SK-N-MC (cell line): ENCODE measurements at regions not wholly inside any gene's neighbourhood (a gene's known extent, or its start where the extent isn't known, plus 50 kb on each side); places are given as distances from the start of the nearest gene placed in this dataset.
A peak's percentile ranks its signal among the peaks of the same experiment; 100 is the strongest.

Experiments
- DNase-seq: peaks from one replicate; pipeline ENCODE4 v3.0.0-alpha.2; 2011; ENCODE audit warnings: low read depth, low spot score
- H3K27ac ChIP-seq: fragments of 200-600 bp; sonication (generic); 2 replicates; pipeline ENCODE4 v1.5.1; 2016; ENCODE audit warnings: mixed run types
- H3K36me3 ChIP-seq: fragments of 200-600 bp; sonication (generic); 2 replicates; pipeline ENCODE4 v1.6.1; 2017; ENCODE audit warnings: antibody characterized with exemption, low read length, mixed read lengths; ENCODE audit not compliant: insufficient read depth
- H3K4me3 ChIP-seq: fragments of 200-600 bp; sonication (generic); 2 replicates; pipeline ENCODE4 v1.5.1; 2016
- H3K9ac ChIP-seq: fragments of 200-600 bp; sonication (generic); 2 replicates; pipeline ENCODE4 v1.8.0; 2017; ENCODE audit warnings: mixed run types, mixed read lengths; ENCODE audit not compliant: insufficient read length
- H3K9me3 ChIP-seq: fragments of 200-600 bp; sonication (generic); 2 replicates; pipeline ENCODE4 v1.6.1; 2017; ENCODE audit warnings: low read depth, mild to moderate bottlenecking, antibody characterized with exemption, low read length, moderate library complexity, mixed read lengths
- EZH2 ChIP-seq: fragments of 200-600 bp; sonication (generic); IDR thresholded peaks from one replicate; pipeline ENCODE4 v1.6.1; 2017; ENCODE audit warnings: antibody characterized with exemption
- FOXP2 ChIP-seq: optimal IDR thresholded peaks from 2 replicates; pipeline ENCODE3; 2011; ENCODE audit warnings: mild to moderate bottlenecking, moderate library complexity; ENCODE audit not compliant: insufficient read depth; ENCODE audit errors: extremely low read length, control extremely low read depth
- POLR2AphosphoS5 ChIP-seq: IDR thresholded peaks from 2 replicates; pipeline ENCODE4 v1.6.1; 2012; ENCODE audit warnings: mild to moderate bottlenecking, low read depth, low read length, borderline replicate concordance

- H3K4me3 ChIP-seq: no peak overlapping the region
- H3K36me3 ChIP-seq: no peaks in the 10 kb centered on the region
- DNase-seq: no peak
- no peak overlapping the region for H3K27ac ChIP-seq
- no peak overlapping the region for H3K9ac ChIP-seq
- TF ChIP-seq EZH2: no peak
- no peak for TF ChIP-seq FOXP2
- no peak for TF ChIP-seq POLR2AphosphoS5
- no peaks in the 10 kb centered on the region for H3K9me3 ChIP-seq
Measured at GRCh38 chr3:72279068-72279604, 494.2 kb upstream of the PROK2 start.

- no peak overlapping the region for H3K9ac ChIP-seq
- TF ChIP-seq EZH2: no peak
- TF ChIP-seq POLR2AphosphoS5: no peak
- no peak for TF ChIP-seq FOXP2
- no peaks in the 10 kb centered on the region for H3K9me3 ChIP-seq
- no peak for DNase-seq
- H3K4me3 ChIP-seq: no peak overlapping the region
- no peaks in the 10 kb centered on the region for H3K36me3 ChIP-seq
- no peak overlapping the region for H3K27ac ChIP-seq
Measured at GRCh38 chr3:72278349-72279067, 493.6 kb upstream of the PROK2 start.

GRCh38 chr3:72277710-72278109, 492.8 kb upstream of the PROK2 start:
- H3K9ac ChIP-seq: no peak overlapping the region
- H3K27ac ChIP-seq: no peak overlapping the region
- H3K9me3 ChIP-seq: no peaks in the 10 kb centered on the region
- no peak overlapping the region for H3K4me3 ChIP-seq
- H3K36me3 ChIP-seq: no peaks in the 10 kb centered on the region
- no peak for DNase-seq
- no peak for TF ChIP-seq POLR2AphosphoS5
- no peak for TF ChIP-seq FOXP2
- TF ChIP-seq EZH2: no peak

GRCh38 chr3:72276806-72277205, 491.9 kb upstream of the PROK2 start:
- Histone ChIP-seq H3K9ac (no peak overlapping the region), H3K9me3 (no peaks in the 10 kb centered on the region), H3K27ac (no peak overlapping the region), H3K4me3 (no peak overlapping the region), H3K36me3 (no peaks in the 10 kb centered on the region)
- no peak for TF ChIP-seq EZH2
- no peak for TF ChIP-seq FOXP2
- TF ChIP-seq POLR2AphosphoS5: no peak
- DNase-seq: no peak

GRCh38 chr3:72275331-72275751, 490.4 kb upstream of the PROK2 start:
- H3K27ac ChIP-seq: no peak overlapping the region

GRCh38 chr3:72274493-72275330, 489.8 kb upstream of the PROK2 start:
- no peak for DNase-seq
- no peaks in the 10 kb centered on the region for H3K36me3 ChIP-seq
- H3K9me3 ChIP-seq: no peaks in the 10 kb centered on the region
- H3K4me3 ChIP-seq: peak overlapping the region; percentile 65
- TF ChIP-seq FOXP2 (no peak), POLR2AphosphoS5 (no peak), EZH2 (no peak)
- H3K27ac ChIP-seq: no peak overlapping the region
- no peak overlapping the region for H3K9ac ChIP-seq

More at GRCh38 chr3:72275331-72275751, 490.4 kb upstream of the PROK2 start:
- 0 out of 2 replicates have a peak overlapping the region, but pooled peaks have one; percentile 65 for H3K4me3 ChIP-seq
- no peak overlapping the region for H3K9ac ChIP-seq
- no peaks in the 10 kb centered on the region for H3K9me3 ChIP-seq
- no peaks in the 10 kb centered on the region for H3K36me3 ChIP-seq
- TF ChIP-seq FOXP2 (no peak), POLR2AphosphoS5 (no peak), EZH2 (no peak)
- DNase-seq: no peak

- TF ChIP-seq POLR2AphosphoS5 (no peak), FOXP2 (no peak), EZH2 (no peak)
- no peak overlapping the region for H3K27ac ChIP-seq
- H3K9ac ChIP-seq: no peak overlapping the region
- DNase-seq: no peak
- H3K36me3 ChIP-seq: no peaks in the 10 kb centered on the region
- no peaks in the 10 kb centered on the region for H3K9me3 ChIP-seq
- H3K4me3 ChIP-seq: peak overlapping the region; percentile 65
Measured at GRCh38 chr3:72273615-72274014, 488.7 kb upstream of the PROK2 start.

GRCh38 chr3:72272356-72272755, 487.4 kb upstream of the PROK2 start:
- H3K36me3 ChIP-seq: no peaks in the 10 kb centered on the region
- H3K9me3 ChIP-seq: no peaks in the 10 kb centered on the region
- no peak overlapping the region for H3K27ac ChIP-seq
- DNase-seq: no peak
- no peak overlapping the region for H3K4me3 ChIP-seq
- no peak for TF ChIP-seq FOXP2
- no peak for TF ChIP-seq EZH2
- TF ChIP-seq POLR2AphosphoS5: no peak
- H3K9ac ChIP-seq: no peak overlapping the region
